HG03196 (cell line): ENCODE measurements at regions not wholly inside any gene's neighbourhood (a gene's known extent, or its start where the extent isn't known, plus 50 kb on each side); places are given as distances from the start of the nearest gene placed in this dataset.
"Not testable (repeated sequence)": the region's sequence is repeated elsewhere in the genome, so short reads cannot be mapped to it uniquely, and the experiment has no call there.

ENCODE experiments used
- ATAC-seq: cut with Tn5 transposase; IDR thresholded peaks from one replicate; pipeline ENCODE4 v1.9.1; 2021; ENCODE audit not compliant: unreplicated experiment

DNA sequence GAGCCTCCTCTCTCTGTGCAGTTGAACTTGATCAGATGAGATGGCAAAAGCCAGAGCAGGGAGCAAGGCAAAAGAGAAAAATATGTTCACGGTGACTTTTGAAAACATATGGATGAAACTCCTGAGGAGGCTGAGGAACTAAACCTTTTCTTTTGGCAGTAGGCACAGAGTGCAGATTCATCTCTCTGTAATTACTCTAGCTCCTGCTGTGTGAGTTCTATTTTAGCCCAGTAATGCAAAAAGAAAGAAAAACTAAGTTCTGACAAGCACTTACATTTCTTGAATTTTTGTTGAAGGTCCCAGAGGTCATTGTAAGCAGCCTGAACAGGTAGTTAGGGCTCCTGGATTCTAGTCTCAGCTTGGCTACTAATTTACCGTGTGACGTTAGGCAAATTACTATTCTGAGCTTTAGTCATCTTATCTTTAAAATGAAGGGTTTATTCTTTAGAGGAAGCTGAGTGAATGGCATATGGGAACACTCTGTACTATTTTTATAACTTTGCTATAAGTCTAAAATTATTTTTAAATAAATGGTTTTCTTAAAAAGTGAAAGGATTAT lies 114.7 kb upstream of the NBPF26 start:
- not testable (repeated sequence) for ATAC-seq

DNA sequence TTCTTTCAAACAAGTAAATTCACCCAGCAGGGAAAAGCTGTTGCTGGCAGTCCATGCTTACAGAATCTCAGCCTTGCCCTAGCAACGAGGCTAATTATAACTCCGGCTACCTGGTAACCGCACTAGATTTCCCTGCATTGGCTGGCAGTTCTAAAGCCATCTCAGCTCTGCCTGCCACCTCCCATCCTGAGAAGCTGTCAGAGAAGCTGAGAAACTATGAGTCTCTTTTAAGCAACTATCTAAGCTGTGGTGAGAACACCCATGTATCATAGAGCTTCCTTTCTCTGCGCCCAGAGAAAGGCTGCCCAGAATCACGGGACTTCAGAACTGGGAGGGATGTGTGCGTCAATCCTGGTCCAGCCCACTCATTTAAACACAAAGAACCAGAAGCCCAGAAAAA lies 113.9 kb upstream of the NBPF26 start:
- not testable (repeated sequence) for ATAC-seq

DNA sequence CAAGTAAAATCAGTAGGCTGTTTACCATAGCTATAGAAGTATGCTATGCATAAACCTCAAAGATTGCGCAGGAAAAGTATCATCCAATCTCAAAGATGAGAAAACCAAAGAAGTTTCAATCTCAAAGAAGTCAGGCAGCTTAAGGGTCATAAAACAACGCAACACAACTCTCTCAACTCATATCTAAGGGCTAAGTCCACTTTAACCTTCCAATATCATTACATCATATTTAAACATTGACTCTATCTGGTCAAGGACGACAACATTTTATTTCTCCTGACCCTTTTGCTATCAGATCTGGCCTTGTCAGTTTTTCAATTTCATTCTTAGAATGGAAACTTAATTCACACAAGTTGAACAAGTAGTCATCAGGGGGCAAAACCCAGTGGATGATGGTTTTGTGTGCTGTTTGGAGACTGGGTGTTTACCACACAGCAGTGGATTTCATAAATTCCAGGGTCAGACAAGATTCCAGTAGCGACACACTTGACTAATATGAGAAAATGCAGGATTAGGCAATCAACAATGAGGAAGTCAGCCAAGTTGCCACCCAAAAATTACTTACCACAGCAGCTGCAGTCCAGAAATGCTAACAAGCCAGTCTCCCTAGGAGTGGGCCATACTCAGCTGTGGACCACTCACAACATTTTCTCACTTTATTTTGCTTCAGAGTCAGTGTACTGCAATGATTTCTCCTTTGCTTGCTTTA lies 108.7 kb upstream of the NBPF26 start:
- ATAC-seq = not testable (repeated sequence)

DNA sequence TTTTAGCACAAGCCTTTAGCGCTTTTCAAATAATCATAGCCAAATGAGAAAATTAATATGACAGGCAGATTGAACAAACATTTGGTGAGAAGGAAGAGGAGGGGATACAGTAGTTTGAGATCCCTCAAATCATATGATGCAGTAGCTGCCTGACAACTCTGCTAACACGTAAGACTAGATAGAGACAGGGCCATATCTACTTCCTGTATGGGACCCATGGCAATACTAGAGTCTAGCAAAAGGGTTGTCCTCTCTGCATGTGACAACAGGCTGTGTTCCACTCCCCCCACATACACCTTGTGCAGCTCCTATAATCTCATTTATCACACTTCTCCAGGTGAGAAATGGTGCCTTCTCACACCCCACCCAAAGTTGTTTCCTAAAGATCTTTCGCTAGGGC lies 106.3 kb upstream of the NBPF26 start:
- not testable (repeated sequence) for ATAC-seq

DNA sequence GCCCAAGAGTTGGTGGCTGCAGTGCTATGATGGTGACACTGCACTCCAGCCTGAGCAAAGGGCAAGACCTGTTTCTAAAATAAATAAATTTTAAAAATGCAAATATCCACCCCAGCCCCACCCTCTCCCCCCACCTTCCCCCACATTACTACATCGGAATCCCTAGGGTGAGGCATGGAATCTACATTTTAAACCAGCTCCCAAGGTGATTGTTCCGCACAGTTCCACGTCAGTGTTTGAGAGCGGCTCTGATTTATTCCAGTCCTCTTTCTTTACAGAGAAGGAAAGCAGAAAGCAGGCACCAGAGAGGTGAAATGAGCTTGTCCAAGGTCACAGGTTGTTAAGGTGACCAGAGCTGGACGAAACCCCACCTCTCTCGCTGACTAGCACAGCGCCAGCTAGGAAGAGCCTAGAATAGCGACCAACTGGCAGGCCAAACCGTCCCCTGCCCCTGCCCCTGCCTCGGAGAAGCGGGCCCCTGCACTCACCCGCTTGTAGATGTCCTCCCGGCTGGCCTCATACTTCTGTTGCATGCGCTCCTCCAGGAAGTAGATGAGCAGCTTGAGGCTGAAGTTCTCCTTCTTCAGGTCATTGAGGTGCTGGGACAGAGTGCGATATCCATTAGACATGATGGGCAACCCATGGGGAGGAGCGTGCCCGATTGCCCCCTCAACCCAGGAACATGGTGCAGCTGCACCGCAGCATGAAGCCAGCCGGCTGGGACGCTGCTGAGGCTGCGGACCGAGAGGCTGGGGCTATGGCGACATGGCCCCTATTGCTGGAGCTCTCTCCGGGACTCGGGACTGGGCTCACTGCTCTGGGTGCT lies 103.7 kb upstream of the NBPF26 start:
- not testable (repeated sequence) for ATAC-seq

GRCh38 chr1:120620693-120620969 lies 103.1 kb upstream of the NBPF26 start:
- ATAC-seq = not testable (repeated sequence)

DNA sequence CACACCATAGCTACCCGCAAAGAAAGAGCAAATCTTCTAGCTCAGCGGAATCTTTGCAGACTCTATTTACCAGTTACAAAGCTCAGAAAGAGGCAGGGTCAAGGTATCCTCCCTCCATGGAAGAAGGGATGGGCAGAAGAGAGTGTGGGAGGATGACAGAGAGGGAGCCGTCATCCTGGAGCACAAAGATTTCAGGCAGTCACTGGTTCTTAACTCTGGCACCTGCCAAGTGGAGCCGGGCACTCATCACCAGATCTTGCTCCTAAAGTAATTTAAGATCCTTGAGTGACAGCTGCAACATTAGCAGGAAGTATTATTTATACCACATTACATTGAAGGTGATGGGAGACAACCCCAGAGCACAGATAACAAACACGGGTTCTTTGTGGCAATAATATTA lies 102.5 kb upstream of the NBPF26 start:
- ATAC-seq = not testable (repeated sequence)

GRCh38 chr1:120623539-120623938 lies 100.2 kb upstream of the NBPF26 start:
- ATAC-seq = not testable (repeated sequence)

DNA sequence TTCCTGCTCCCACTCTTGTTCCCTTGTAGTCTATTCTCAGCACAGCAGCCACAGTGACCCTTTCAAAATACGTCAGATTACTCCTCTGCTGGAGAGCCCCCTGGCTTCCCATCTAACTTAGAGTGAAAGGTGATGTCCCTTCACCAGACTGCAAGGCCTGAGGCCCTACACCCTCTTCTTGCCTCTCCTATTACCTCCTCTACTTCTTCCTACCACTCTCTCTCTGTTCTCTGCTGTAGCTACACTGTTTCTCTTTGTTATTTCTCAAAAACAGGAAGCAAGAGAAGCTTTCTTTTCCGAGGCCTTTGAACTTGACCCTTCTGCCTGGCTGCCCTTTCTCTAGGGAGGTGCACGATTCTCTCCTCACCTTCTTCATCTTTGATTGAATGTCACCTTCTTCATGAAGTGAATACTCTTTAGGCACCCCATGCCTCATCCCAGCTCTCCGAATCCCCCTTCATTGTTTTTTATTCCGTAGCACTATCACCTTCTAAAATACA lies 99.1 kb upstream of the NBPF26 start:
- ATAC-seq = not testable (repeated sequence)

DNA sequence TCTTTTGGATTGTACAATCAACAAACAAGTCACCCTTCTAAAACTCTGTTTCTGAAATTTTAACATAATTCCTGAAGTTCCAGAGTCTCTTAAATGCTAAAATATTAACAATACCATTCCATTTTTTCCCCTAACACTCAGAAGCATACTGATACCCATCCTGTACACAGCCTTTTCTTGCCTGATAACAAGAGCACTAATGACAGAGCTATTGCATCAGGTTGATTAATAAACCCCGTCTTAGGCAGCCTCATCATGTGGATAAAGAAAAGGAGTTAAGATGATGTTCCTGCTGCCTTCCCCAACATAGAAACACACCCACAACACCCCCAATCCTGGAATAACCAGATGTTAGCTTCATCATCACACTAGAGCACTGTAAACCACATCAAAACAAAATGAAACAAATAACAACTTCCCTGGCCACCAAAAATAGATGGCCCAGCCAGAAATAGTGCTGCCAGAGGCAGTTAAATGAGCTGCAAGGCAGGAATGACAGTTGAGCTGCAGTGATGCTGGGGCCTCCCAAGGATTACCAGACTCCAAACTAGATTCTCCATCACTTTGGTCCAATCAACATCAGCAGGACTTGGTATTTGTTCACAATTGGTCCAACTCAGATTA lies 93.8 kb upstream of the NBPF26 start:
- ATAC-seq = not testable (repeated sequence)

GRCh38 chr1:120634816-120635806 lies 88.6 kb upstream of the NBPF26 start:
- not testable (repeated sequence) for ATAC-seq

- not testable (repeated sequence) for ATAC-seq
Observed at GRCh38 chr1:120640261-120641013, 83.3 kb upstream of the NBPF26 start.

DNA sequence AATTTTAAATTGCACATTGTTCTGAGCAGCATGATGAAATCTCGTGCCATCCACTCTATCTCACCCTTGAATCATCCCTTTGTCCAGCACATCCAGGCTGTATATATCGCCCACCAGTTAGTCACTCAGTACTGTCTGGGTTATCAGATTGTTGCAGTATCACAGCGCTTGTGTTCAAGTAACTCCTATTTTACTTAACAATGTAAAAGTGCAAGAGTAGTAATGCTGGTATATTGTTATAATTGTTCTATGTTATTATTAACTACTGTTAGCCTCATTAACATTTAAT lies 82.8 kb upstream of the NBPF26 start:
- ATAC-seq = not testable (repeated sequence)

DNA sequence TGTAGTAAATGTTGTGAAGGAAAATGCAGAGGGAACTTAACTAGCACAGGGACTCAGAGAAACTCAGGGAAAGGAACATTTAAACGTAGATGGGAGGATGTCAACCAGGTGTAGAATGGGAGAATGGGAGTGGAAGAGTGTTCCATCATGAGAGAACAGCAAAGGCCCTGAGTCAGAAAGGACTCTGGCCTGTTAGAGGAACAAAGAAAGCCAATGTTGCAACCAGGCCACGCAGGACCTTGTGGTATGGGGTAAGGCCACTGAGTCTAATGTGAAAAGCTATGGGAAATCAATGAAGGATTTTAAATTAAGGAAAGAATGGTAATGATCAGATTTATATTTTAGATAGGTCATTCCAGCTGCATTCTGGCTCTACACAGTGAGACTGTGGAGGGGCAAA lies 76.6 kb upstream of the NBPF26 start:
- not testable (repeated sequence) for ATAC-seq

- not testable (repeated sequence) for ATAC-seq
Observed at GRCh38 chr1:120648915-120649623, 74.7 kb upstream of the NBPF26 start.

DNA sequence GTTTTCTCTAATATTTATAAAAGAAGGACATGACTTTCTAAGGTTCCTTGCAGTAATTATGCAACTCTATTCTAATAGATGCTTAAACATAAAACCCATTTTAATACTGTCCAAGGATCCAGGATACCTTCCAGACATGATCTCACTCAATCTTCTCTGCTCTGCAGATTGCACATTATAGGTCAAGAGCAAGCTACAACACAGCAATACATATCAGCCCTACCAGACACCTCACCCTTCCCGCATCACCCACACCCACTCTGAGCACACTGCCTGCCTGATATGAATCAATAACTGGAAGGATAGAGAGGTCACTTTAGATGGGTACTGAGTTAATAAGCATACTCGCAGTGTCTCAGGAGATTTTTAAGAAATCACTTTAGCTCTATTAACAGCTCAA lies 74.0 kb upstream of the NBPF26 start:
- ATAC-seq = not testable (repeated sequence)

- ATAC-seq = not testable (repeated sequence)
Observed at GRCh38 chr1:120654114-120654513, 69.6 kb upstream of the NBPF26 start.

DNA sequence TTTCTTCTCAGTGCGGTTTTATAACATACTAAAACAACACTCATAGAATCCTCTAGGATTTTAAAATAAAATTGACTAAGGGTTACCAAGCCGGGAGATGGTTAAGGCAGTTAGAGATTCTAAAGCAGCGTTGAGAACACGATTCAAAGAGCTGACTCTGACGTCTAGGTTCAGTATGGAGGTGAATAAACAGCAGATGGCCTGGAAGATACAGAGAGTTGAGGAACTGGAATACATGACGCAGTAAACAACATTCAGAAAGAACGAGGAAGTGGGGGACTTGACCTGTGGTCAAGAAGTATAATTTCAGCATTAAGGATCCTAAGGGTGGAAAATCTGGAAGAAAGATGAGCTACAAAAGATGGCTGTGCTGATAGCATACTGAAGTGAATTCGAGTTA lies 68.4 kb upstream of the NBPF26 start:
- not testable (repeated sequence) for ATAC-seq

GRCh38 chr1:120656116-120656515 lies 67.6 kb upstream of the NBPF26 start:
- ATAC-seq = not testable (repeated sequence)
